22Rv1 (cell line): ENCODE measurements at regions not wholly inside any gene's neighbourhood (a gene's known extent, or its start where the extent isn't known, plus 50 kb on each side); places are given as distances from the start of the nearest gene placed in this dataset.

Source experiments
- ZFX ChIP-seq: fragments of 450-650 bp; IDR thresholded peaks from 2 replicates; pipeline ENCODE4 v1.6.1; 2017; ENCODE audit warnings: antibody characterized with exemption, borderline replicate concordance
- TF ChIP-seq, protein P1 (sequence below): fragments of 450-650 bp; IDR thresholded peaks from 2 replicates; pipeline ENCODE4 v1.5.1; 2017; ENCODE audit warnings: mild to moderate bottlenecking

DNA sequence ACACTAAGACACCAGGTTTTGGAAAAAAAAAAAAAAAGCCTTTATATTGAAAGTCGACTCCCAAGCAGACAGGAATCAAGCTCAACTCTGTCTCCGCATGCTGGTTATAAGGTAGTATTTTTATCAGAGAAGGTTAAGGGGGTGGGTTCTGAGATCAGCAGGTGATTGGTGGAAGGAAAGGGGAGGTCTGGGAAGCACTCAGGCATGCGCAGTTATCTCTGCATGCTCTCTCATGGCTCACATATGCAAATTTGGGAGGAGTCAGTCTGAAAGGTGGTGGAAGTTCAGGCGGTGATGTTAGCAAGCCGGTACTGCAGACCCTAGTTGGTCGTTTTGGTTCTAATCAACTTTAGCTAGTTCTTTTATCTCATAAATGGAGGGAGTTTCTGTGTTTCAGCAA, 357.6 kb upstream of the C16orf82 start:
- TF ChIP-seq, protein P1, sequence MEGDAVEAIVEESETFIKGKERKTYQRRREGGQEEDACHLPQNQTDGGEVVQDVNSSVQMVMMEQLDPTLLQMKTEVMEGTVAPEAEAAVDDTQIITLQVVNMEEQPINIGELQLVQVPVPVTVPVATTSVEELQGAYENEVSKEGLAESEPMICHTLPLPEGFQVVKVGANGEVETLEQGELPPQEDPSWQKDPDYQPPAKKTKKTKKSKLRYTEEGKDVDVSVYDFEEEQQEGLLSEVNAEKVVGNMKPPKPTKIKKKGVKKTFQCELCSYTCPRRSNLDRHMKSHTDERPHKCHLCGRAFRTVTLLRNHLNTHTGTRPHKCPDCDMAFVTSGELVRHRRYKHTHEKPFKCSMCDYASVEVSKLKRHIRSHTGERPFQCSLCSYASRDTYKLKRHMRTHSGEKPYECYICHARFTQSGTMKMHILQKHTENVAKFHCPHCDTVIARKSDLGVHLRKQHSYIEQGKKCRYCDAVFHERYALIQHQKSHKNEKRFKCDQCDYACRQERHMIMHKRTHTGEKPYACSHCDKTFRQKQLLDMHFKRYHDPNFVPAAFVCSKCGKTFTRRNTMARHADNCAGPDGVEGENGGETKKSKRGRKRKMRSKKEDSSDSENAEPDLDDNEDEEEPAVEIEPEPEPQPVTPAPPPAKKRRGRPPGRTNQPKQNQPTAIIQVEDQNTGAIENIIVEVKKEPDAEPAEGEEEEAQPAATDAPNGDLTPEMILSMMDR, result peak; percentile 8; the same call in 1 of the 2 replicates
- no peak for TF ChIP-seq ZFX
